ENCODE measurements at regions not wholly inside any gene's neighbourhood (a gene's known extent, or its start where the extent isn't known, plus 50 kb on each side); places are given as distances from the start of the nearest gene placed in this dataset.

- POLR2A ChIA-PET (ENCODE audit: low non-redundant PET), result no interaction called here
- H3K4me1 ChIP-seq (ENCODE audit: insufficient read depth, low read length, poor library complexity, severe bottlenecking), result peaks cover 1% of the 10 kb centered on the region
- no peaks in the 10 kb centered on the region for H3K27me3 ChIP-seq (replicated peaks; ENCODE audit: insufficient read depth, low read depth, low read length, poor library complexity)
- no peaks in the 10 kb centered on the region for H3K9me3 ChIP-seq (ENCODE audit: low read depth, low read length, poor library complexity, severe bottlenecking)
- no TSS peak for BruUV-seq (replicated peaks)
- no peak overlapping the region for H3K4me3 ChIP-seq (ENCODE audit: low read depth, low read length, poor library complexity, severe bottlenecking)
- CTCF ChIA-PET, result no interaction called here
- DNase-seq (ENCODE audit: low spot score), result no peak
- no peaks in the 10 kb centered on the region for H3K36me3 ChIP-seq (ENCODE audit: insufficient read depth, low read length, poor library complexity, severe bottlenecking)
- TF ChIP-seq, protein P1, sequence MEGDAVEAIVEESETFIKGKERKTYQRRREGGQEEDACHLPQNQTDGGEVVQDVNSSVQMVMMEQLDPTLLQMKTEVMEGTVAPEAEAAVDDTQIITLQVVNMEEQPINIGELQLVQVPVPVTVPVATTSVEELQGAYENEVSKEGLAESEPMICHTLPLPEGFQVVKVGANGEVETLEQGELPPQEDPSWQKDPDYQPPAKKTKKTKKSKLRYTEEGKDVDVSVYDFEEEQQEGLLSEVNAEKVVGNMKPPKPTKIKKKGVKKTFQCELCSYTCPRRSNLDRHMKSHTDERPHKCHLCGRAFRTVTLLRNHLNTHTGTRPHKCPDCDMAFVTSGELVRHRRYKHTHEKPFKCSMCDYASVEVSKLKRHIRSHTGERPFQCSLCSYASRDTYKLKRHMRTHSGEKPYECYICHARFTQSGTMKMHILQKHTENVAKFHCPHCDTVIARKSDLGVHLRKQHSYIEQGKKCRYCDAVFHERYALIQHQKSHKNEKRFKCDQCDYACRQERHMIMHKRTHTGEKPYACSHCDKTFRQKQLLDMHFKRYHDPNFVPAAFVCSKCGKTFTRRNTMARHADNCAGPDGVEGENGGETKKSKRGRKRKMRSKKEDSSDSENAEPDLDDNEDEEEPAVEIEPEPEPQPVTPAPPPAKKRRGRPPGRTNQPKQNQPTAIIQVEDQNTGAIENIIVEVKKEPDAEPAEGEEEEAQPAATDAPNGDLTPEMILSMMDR (conservative IDR thresholded peaks at IDR 0.05; ENCODE audit: low read depth, low read length), result no peak
- no peak for TF ChIP-seq EZH2 (IDR thresholded peaks at IDR 0.05; ENCODE audit: borderline replicate concordance, low read depth, low read length, poor library complexity, severe bottlenecking)
- H3K27ac ChIP-seq (ENCODE audit: low read depth, low read length, poor library complexity, severe bottlenecking), result no peak overlapping the region
- intact Hi-C loops (cut with micrococcal nuclease; ENCODE audit: unreplicated experiment), result no loop called here
These were observed 106.7 kb upstream of the IER5L start for GRCh38 chr9:129284607-129285291.

DNA sequence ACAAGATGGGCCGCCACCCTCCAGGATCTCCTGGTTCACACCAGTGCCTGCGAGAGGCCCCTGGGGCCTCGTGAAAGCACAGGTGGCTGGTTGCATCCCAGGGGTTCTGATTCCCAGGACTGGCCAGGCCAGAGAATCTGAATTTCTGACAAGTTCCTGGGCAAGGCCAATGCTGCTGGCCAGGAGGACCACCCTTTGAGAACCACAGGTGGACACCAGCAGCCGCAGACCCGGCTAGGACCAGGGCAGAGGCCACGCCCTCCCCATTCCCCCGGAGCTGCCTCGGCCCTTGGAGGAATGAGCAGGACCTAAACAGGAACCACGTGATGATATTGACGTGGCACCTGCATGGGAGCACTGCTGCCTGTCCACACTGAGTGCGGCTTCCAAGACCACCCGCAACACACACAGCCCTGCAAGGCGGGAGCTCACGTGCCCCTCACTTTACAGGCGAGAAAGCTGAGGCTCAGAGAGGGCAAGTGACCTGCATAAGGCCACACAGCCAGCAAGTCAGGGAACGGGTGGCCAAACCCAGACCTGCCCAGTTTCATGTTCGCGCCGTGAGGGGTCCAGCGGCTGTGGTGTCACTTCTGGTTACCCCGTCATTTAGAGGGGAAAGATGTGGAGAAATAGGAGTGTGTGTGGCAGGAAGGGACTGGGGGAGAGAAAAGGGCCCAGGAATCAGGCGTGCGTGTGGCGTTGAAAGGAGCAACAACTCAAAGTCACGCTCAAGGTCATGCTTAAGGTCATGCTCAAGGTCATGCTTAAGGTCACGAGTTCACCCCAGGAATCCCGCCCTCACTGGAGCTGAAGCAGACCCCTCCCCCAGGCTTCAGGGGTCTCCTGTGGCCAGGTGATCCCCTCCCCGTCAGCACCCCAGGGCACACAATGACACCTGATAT, 105.9 kb upstream of the IER5L start:
- H3K27ac ChIP-seq (ENCODE audit: low read depth, low read length, poor library complexity, severe bottlenecking), result no peak overlapping the region
- DNase-seq (ENCODE audit: low spot score), result no peak
- ChIA-PET CTCF (no interaction called here), POLR2A (ENCODE audit: low non-redundant PET) (no interaction called here)
- no peaks in the 10 kb centered on the region for H3K9me3 ChIP-seq (ENCODE audit: low read depth, low read length, poor library complexity, severe bottlenecking)
- intact Hi-C loops (cut with micrococcal nuclease; ENCODE audit: unreplicated experiment), result no loop called here
- H3K27me3 ChIP-seq (replicated peaks; ENCODE audit: insufficient read depth, low read depth, low read length, poor library complexity), result no peaks in the 10 kb centered on the region
- no peak overlapping the region for H3K4me3 ChIP-seq (ENCODE audit: low read depth, low read length, poor library complexity, severe bottlenecking)
- TF ChIP-seq, protein P1 (conservative IDR thresholded peaks at IDR 0.05; ENCODE audit: low read depth, low read length), result no peak
- no peak for TF ChIP-seq EZH2 (IDR thresholded peaks at IDR 0.05; ENCODE audit: borderline replicate concordance, low read depth, low read length, poor library complexity, severe bottlenecking)
- no peaks in the 10 kb centered on the region for H3K4me1 ChIP-seq (ENCODE audit: insufficient read depth, low read length, poor library complexity, severe bottlenecking)
- no peaks in the 10 kb centered on the region for H3K36me3 ChIP-seq (ENCODE audit: insufficient read depth, low read length, poor library complexity, severe bottlenecking)
- BruUV-seq (replicated peaks), result no TSS peak

DNA sequence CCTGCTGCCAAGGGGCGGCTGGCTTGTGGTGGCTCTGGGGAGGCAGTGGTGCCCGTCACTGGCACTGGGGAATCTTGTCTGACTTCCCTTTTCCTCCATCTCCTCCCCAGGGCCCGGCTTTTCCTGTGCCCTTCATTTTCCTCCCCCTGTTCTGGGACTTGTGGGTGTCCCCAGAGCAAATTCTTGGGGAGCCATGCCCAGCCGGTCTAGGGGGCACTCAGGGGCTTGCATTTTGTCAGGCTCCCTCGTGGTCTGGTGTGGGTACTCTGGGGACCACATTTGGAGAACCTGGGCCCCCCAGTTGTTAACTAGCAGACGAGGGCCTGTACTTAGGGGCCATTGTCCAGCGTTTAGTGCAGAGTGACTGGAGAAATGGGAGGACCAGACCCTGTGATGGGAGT, 105.2 kb upstream of the IER5L start:
- intact Hi-C loops (cut with micrococcal nuclease; ENCODE audit: unreplicated experiment), result no loop called here
- no peaks in the 10 kb centered on the region for H3K27me3 ChIP-seq (replicated peaks; ENCODE audit: insufficient read depth, low read depth, low read length, poor library complexity)
- DNase-seq (ENCODE audit: low spot score), result no peak
- no peaks in the 10 kb centered on the region for H3K4me1 ChIP-seq (ENCODE audit: insufficient read depth, low read length, poor library complexity, severe bottlenecking)
- H3K9me3 ChIP-seq (ENCODE audit: low read depth, low read length, poor library complexity, severe bottlenecking), result no peaks in the 10 kb centered on the region
- H3K27ac ChIP-seq (ENCODE audit: low read depth, low read length, poor library complexity, severe bottlenecking), result no peak overlapping the region
- ChIA-PET POLR2A (ENCODE audit: low non-redundant PET) (no interaction called here), CTCF (no interaction called here)
- no peak overlapping the region for H3K4me3 ChIP-seq (ENCODE audit: low read depth, low read length, poor library complexity, severe bottlenecking)
- BruUV-seq (replicated peaks), result no TSS peak
- TF ChIP-seq EZH2 (IDR thresholded peaks at IDR 0.05; ENCODE audit: borderline replicate concordance, low read depth, low read length, poor library complexity, severe bottlenecking), result no peak
- TF ChIP-seq, protein P1 (conservative IDR thresholded peaks at IDR 0.05; ENCODE audit: low read depth, low read length), result no peak
- no peaks in the 10 kb centered on the region for H3K36me3 ChIP-seq (ENCODE audit: insufficient read depth, low read length, poor library complexity, severe bottlenecking)
